ENCODE measurements at regions not wholly inside any gene's neighbourhood (a gene's known extent, or its start where the extent isn't known, plus 50 kb on each side); places are given as distances from the start of the nearest gene placed in this dataset.

- Mint-ChIP-seq H3K36me3 (ENCODE audit: low read depth) (no peaks in the 10 kb centered on the region), H3K27me3 (peaks cover 1% of the 10 kb centered on the region), H3K4me1 (ENCODE audit: low read depth) (no peaks in the 10 kb centered on the region), H3K4me3 (no peak overlapping the region), H3K27ac (no peak overlapping the region), H3K9me3 (no peaks in the 10 kb centered on the region)
- intact Hi-C loops (cut with micrococcal nuclease) = loop anchor here (5.0 kb wide), 1 partner anchor 1294 kb away; no protein-coding TSS in a partner anchor
Observed at GRCh38 chr18:25896178-25896780, 194.1 kb downstream of the SS18 start.

GRCh38 chr18:25895518-25895917 lies 194.9 kb downstream of the SS18 start:
- Mint-ChIP-seq H3K27ac (no peak overlapping the region), H3K4me3 (no peak overlapping the region), H3K27me3 (peaks cover 1% of the 10 kb centered on the region), H3K4me1 (ENCODE audit: low read depth) (no peaks in the 10 kb centered on the region), H3K9me3 (no peaks in the 10 kb centered on the region), H3K36me3 (ENCODE audit: low read depth) (no peaks in the 10 kb centered on the region)
- intact Hi-C loops (cut with micrococcal nuclease) = loop anchor here (5.0 kb wide), 1 partner anchor 1293 kb away; no protein-coding TSS in a partner anchor

- H3K4me3 Mint-ChIP-seq = no peak overlapping the region
- peaks cover 32% of the 10 kb centered on the region for H3K9me3 Mint-ChIP-seq
- no peaks in the 10 kb centered on the region for H3K36me3 Mint-ChIP-seq (ENCODE audit: low read depth)
- no peaks in the 10 kb centered on the region for H3K27me3 Mint-ChIP-seq
- no peak overlapping the region for H3K27ac Mint-ChIP-seq
- intact Hi-C loops (cut with micrococcal nuclease) = no loop called here
- H3K4me1 Mint-ChIP-seq (ENCODE audit: low read depth) = no peaks in the 10 kb centered on the region
Observed at GRCh38 chr18:25886283-25886682, 204.1 kb downstream of the SS18 start.

GRCh38 chr18:25883091-25883490 lies 207.3 kb downstream of the SS18 start:
- H3K4me1 Mint-ChIP-seq (ENCODE audit: low read depth) = no peaks in the 10 kb centered on the region
- no peaks in the 10 kb centered on the region for H3K27me3 Mint-ChIP-seq
- H3K9me3 Mint-ChIP-seq = peaks cover 25% of the 10 kb centered on the region
- no peaks in the 10 kb centered on the region for H3K36me3 Mint-ChIP-seq (ENCODE audit: low read depth)
- no peak overlapping the region for H3K4me3 Mint-ChIP-seq
- no peak overlapping the region for H3K27ac Mint-ChIP-seq
- intact Hi-C loops (cut with micrococcal nuclease) = no loop called here

- Mint-ChIP-seq H3K27ac (no peak overlapping the region), H3K27me3 (no peaks in the 10 kb centered on the region), H3K4me3 (no peak overlapping the region), H3K4me1 (ENCODE audit: low read depth) (no peaks in the 10 kb centered on the region), H3K9me3 (peaks cover 10% of the 10 kb centered on the region), H3K36me3 (ENCODE audit: low read depth) (no peaks in the 10 kb centered on the region)
- intact Hi-C loops (cut with micrococcal nuclease) = no loop called here
Observed at GRCh38 chr18:25881149-25881548, 209.3 kb downstream of the SS18 start.

GRCh38 chr18:25880441-25880840 lies 210.0 kb downstream of the SS18 start:
- H3K4me3 Mint-ChIP-seq = no peak overlapping the region
- no peaks in the 10 kb centered on the region for H3K36me3 Mint-ChIP-seq (ENCODE audit: low read depth)
- intact Hi-C loops (cut with micrococcal nuclease) = no loop called here
- peaks cover 9% of the 10 kb centered on the region for H3K9me3 Mint-ChIP-seq
- H3K27me3 Mint-ChIP-seq = no peaks in the 10 kb centered on the region
- no peaks in the 10 kb centered on the region for H3K4me1 Mint-ChIP-seq (ENCODE audit: low read depth)
- H3K27ac Mint-ChIP-seq = no peak overlapping the region

GRCh38 chr18:25876330-25876948 lies 214.0 kb downstream of the SS18 start:
- intact Hi-C loops (cut with micrococcal nuclease) = no loop called here
- Mint-ChIP-seq H3K27me3 (no peaks in the 10 kb centered on the region), H3K9me3 (peaks cover 7% of the 10 kb centered on the region), H3K4me1 (ENCODE audit: low read depth) (no peaks in the 10 kb centered on the region), H3K27ac (no peak overlapping the region), H3K36me3 (ENCODE audit: low read depth) (no peaks in the 10 kb centered on the region), H3K4me3 (no peak overlapping the region)

GRCh38 chr18:25875551-25876240 lies 214.7 kb downstream of the SS18 start:
- intact Hi-C loops (cut with micrococcal nuclease) = no loop called here
- H3K27ac Mint-ChIP-seq = no peak overlapping the region
- peaks cover 7% of the 10 kb centered on the region for H3K9me3 Mint-ChIP-seq
- no peaks in the 10 kb centered on the region for H3K4me1 Mint-ChIP-seq (ENCODE audit: low read depth)
- H3K36me3 Mint-ChIP-seq (ENCODE audit: low read depth) = no peaks in the 10 kb centered on the region
- no peaks in the 10 kb centered on the region for H3K27me3 Mint-ChIP-seq
- H3K4me3 Mint-ChIP-seq = no peak overlapping the region

- intact Hi-C loops (cut with micrococcal nuclease) = loop anchor here (2.0 kb wide), 1 partner anchor 29 kb away; no protein-coding TSS in a partner anchor
- H3K27me3 Mint-ChIP-seq = no peaks in the 10 kb centered on the region
Observed at GRCh38 chr18:25873833-25874232, 216.6 kb downstream of the SS18 start.

GRCh38 chr18:25866331-25866730 lies 224.1 kb downstream of the SS18 start:
- H3K4me1 Mint-ChIP-seq (ENCODE audit: low read depth) = no peaks in the 10 kb centered on the region
- no peaks in the 10 kb centered on the region for H3K36me3 Mint-ChIP-seq (ENCODE audit: low read depth)
- intact Hi-C loops (cut with micrococcal nuclease) = no loop called here
- H3K27me3 Mint-ChIP-seq = peaks cover 2% of the 10 kb centered on the region
- H3K4me3 Mint-ChIP-seq = no peak overlapping the region
- no peak overlapping the region for H3K27ac Mint-ChIP-seq
- H3K9me3 Mint-ChIP-seq = peaks cover 9% of the 10 kb centered on the region

More at GRCh38 chr18:25873833-25874232, 216.6 kb downstream of the SS18 start:
- H3K4me3 Mint-ChIP-seq = no peak overlapping the region
- H3K9me3 Mint-ChIP-seq = peaks cover 16% of the 10 kb centered on the region
- H3K4me1 Mint-ChIP-seq (ENCODE audit: low read depth) = no peaks in the 10 kb centered on the region
- H3K36me3 Mint-ChIP-seq (ENCODE audit: low read depth) = no peaks in the 10 kb centered on the region
- no peak overlapping the region for H3K27ac Mint-ChIP-seq

GRCh38 chr18:25862881-25863600 lies 227.4 kb downstream of the SS18 start:
- Mint-ChIP-seq H3K27ac (no peak overlapping the region), H3K27me3 (peaks cover 2% of the 10 kb centered on the region), H3K4me1 (ENCODE audit: low read depth) (no peaks in the 10 kb centered on the region), H3K36me3 (ENCODE audit: low read depth) (no peaks in the 10 kb centered on the region), H3K9me3 (no peaks in the 10 kb centered on the region), H3K4me3 (no peak overlapping the region)
- intact Hi-C loops (cut with micrococcal nuclease) = no loop called here

GRCh38 chr18:25853691-25854433 lies 236.6 kb downstream of the SS18 start:
- H3K4me3 Mint-ChIP-seq = no peak overlapping the region
- intact Hi-C loops (cut with micrococcal nuclease) = no loop called here
- H3K36me3 Mint-ChIP-seq (ENCODE audit: low read depth) = no peaks in the 10 kb centered on the region
- H3K27ac Mint-ChIP-seq = no peak overlapping the region
- H3K9me3 Mint-ChIP-seq = no peaks in the 10 kb centered on the region
- H3K4me1 Mint-ChIP-seq (ENCODE audit: low read depth) = no peaks in the 10 kb centered on the region
- no peaks in the 10 kb centered on the region for H3K27me3 Mint-ChIP-seq

GRCh38 chr18:25843791-25844190 lies 246.6 kb downstream of the SS18 start:
- Mint-ChIP-seq H3K4me1 (ENCODE audit: low read depth) (no peaks in the 10 kb centered on the region), H3K27me3 (no peaks in the 10 kb centered on the region), H3K36me3 (ENCODE audit: low read depth) (no peaks in the 10 kb centered on the region), H3K4me3 (no peak overlapping the region), H3K9me3 (no peaks in the 10 kb centered on the region), H3K27ac (no peak overlapping the region)
- intact Hi-C loops (cut with micrococcal nuclease) = loop anchor here (10.0 kb wide), 1 partner anchor 61 kb away; no protein-coding TSS in a partner anchor

Data from dendritic cell treated with granulocyte-macrophage colony-stimulating factor and Interleukin-4, amounts not matched to agents 40 ng/mL and 50 ng/mL, for 4 days (primary cell).